Heart left ventricle (tissue), 13 donors: ENCODE measurements at regions not wholly inside any gene's neighbourhood (a gene's known extent, or its start where the extent isn't known, plus 50 kb on each side); places are given as distances from the start of the nearest gene placed in this dataset.

Source experiments
- CTCF ChIP-seq, 12 donors: fragments of 200-600 bp; sonication (generic) in 4 of 12; IDR thresholded peaks; one replicate each; pipeline versions ENCODE4 v1.5.0 to v1.8.0; 2018 to 2022; ENCODE audit warnings: antibody characterized with exemption in 12 of 12, mild to moderate bottlenecking in 5 of 12
- POLR2A ChIP-seq, 2 donors: fragments of 450-650 bp; IDR thresholded peaks; one replicate each; pipeline ENCODE4 v1.6.1; 2017; ENCODE audit warnings: antibody characterized with exemption in 2 of 2, mild to moderate bottlenecking in 2 of 2, moderate library complexity in 2 of 2
- donor health status: ischemic (EF 13 %, LVEDD 7.1; RV severe dilation, severe dysfunction).
- donor health status: DM: no; HTN: yes; CAD: no.
- donor health status: DM: no; HTN: no; CAD: no.
- donor health status: ischemic (EF 25% LVEDD 6.9; RV normal size, moderate dysfunction).
- donor health status: ischemic (EF 25% LVEDD 5.7; RV mildly dilated, moderate dysfunction).
- donor health status: ischemic (EF 35%, LVEDD 5.7; RV mildly dilated, moderate dysfunction).
- donor health status: nonischemic (EF 11% LVEDD 7.7; RV severe dilation, severe dysfunction).
- donor health status: DM: yes; HTN: yes; CAD: no.
- donor health status: PGD.
- donor health status: ischemic (EF 29% LVEDD 5.4; RV normal size, mild dysfunction).
- donor health status: nonischemic (EF 23%, LVEDD 6.1; RV moderate dilation, normal function).

- TF ChIP-seq CTCF (IDR thresholded peaks at IDR 0.05) (no peak), POLR2A (IDR thresholded peaks at IDR 0.05) (no peak)
Observed at GRCh38 chr6:102494808-102495207, 1101.3 kb downstream of the GRIK2 start.
